Right lobe of liver (tissue), 4 donors: ENCODE measurements at regions not wholly inside any gene's neighbourhood (a gene's known extent, or its start where the extent isn't known, plus 50 kb on each side); places are given as distances from the start of the nearest gene placed in this dataset.

ENCODE experiments used
- CTCF ChIP-seq, 4 donors: fragments of 200-600 bp in 3 of 4; fragments of 450-650 bp in 1 of 4; IDR thresholded peaks; one replicate each; pipeline versions ENCODE4 v1.5.1 to v1.8.0; 2016 to 2022; ENCODE audit warnings: antibody characterized with exemption in 4 of 4, mild to moderate bottlenecking in 2 of 4
- POLR2A ChIP-seq: fragments of 450-650 bp; IDR thresholded peaks from one replicate; pipeline ENCODE4 v1.6.1; 2017; ENCODE audit warnings: antibody characterized with exemption, mild to moderate bottlenecking
- donor health status: DM: no; HTN: no; CAD: no.
- donor health status: DM: no; HTN: no; CAD: no.
- donor health status: DM: no; HTN: yes; CAD: no.

- TF ChIP-seq CTCF (IDR thresholded peaks at IDR 0.05), result no peak
- no peak for TF ChIP-seq POLR2A
Measured at GRCh38 chr17:63341276-63341675, 104.8 kb downstream of the CYB561 start.
